Ovary (tissue), 3 donors: ENCODE measurements at regions not wholly inside any gene's neighbourhood (a gene's known extent, or its start where the extent isn't known, plus 50 kb on each side); places are given as distances from the start of the nearest gene placed in this dataset.

ENCODE experiments used
- EP300 ChIP-seq: sonication (generic); formaldehyde crosslinking; IDR thresholded peaks from one replicate; pipeline ENCODE4 v1.6.1; 2017; ENCODE audit warnings: antibody characterized with exemption
- POLR2A ChIP-seq: fragments of 450-650 bp; IDR thresholded peaks from one replicate; pipeline ENCODE4 v1.6.1; 2017; ENCODE audit warnings: antibody characterized with exemption, mild to moderate bottlenecking, moderate library complexity
- TF ChIP-seq, protein P1 (sequence below), 3 donors: fragments of 450-650 bp in 2 of 3; fragments of 200-600 bp in 1 of 3; IDR thresholded peaks; one replicate each; pipeline versions ENCODE4 v1.5.1 to v1.8.0; 2016 to 2022; ENCODE audit warnings: antibody characterized with exemption in 3 of 3, mild to moderate bottlenecking in 1 of 3
- donor health status: DM: no; HTN: no; CAD: no.

DNA sequence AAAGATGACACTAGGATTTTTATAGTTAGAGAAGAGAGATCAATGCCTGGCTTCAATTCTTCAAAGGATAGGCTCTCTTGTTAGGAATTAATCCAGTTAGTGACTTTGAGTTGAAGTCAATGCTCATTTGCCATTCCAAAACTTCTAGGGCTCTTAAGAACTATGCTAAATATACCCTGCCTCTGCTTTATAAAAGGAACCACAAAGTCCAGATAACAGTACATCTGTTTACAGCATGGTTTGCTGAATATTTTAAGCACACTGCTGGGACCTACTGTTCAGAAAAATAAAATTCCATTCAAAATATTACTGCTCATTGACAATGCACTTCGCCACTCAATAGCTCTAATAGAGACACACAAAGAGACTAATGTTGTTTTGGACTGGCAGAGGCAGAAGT lies 786.6 kb upstream of the DPPA4 start:
- TF ChIP-seq, protein P1, sequence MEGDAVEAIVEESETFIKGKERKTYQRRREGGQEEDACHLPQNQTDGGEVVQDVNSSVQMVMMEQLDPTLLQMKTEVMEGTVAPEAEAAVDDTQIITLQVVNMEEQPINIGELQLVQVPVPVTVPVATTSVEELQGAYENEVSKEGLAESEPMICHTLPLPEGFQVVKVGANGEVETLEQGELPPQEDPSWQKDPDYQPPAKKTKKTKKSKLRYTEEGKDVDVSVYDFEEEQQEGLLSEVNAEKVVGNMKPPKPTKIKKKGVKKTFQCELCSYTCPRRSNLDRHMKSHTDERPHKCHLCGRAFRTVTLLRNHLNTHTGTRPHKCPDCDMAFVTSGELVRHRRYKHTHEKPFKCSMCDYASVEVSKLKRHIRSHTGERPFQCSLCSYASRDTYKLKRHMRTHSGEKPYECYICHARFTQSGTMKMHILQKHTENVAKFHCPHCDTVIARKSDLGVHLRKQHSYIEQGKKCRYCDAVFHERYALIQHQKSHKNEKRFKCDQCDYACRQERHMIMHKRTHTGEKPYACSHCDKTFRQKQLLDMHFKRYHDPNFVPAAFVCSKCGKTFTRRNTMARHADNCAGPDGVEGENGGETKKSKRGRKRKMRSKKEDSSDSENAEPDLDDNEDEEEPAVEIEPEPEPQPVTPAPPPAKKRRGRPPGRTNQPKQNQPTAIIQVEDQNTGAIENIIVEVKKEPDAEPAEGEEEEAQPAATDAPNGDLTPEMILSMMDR (IDR thresholded peaks at IDR 0.05) = no peak
- TF ChIP-seq EP300 (no peak), POLR2A (no peak)
